Naive thymus-derived CD8-positive, alpha-beta T cell (primary cell): ENCODE measurements at regions not wholly inside any gene's neighbourhood (a gene's known extent, or its start where the extent isn't known, plus 50 kb on each side); places are given as distances from the start of the nearest gene placed in this dataset.

Source experiments
- ATAC-seq, 2 donors: fragments of 150-1000 bp; cut with Tn5 transposase in 1 of 2; sonication (Bioruptor Pico), chemical (Tn5 transposase) in 1 of 2; 1 replicate in 1 of 2; 2 replicates in 1 of 2; pipeline ENCODE4 v1.10.0; 2021; ENCODE audit warnings: mild to moderate bottlenecking in 2 of 2, moderate library complexity in 2 of 2
- POLR2A ChIA-PET: fragments of 350-600 bp; sonication (Branson Sonifier 250); formaldehyde crosslinking; loops from one replicate; lab custom pipeline; 2021; ENCODE audit warnings: antibody characterized with exemption; lab: Charles Lee
- DNase-seq, 10 donors: peaks; one replicate each; pipeline versions ENCODE4 v3.0.0 to v3.0.0-alpha.2; 2020 to 2022
- H3K27ac Mint-ChIP-seq, 10 donors: one replicate each; pipeline ENCODE4 v1.8.0; 2020 to 2022; ENCODE audit warnings: mild to moderate bottlenecking in 10 of 10, mixed read lengths in 10 of 10, moderate library complexity in 4 of 10, inconsistent platforms in 1 of 10
- H3K27me3 Mint-ChIP-seq, 5 donors: one replicate each; pipeline ENCODE4 v1.8.0; 2021 to 2022; ENCODE audit warnings: mixed read lengths in 5 of 5
- H3K36me3 Mint-ChIP-seq, 3 donors: one replicate each; pipeline ENCODE4 v1.8.0; 2020 to 2022; ENCODE audit warnings: mixed read lengths in 3 of 3, mild to moderate bottlenecking in 2 of 3, inconsistent platforms in 1 of 3
- H3K4me1 Mint-ChIP-seq, 4 donors: one replicate each; pipeline ENCODE4 v1.8.0; 2021 to 2022; ENCODE audit warnings: mixed read lengths in 4 of 4
- H3K4me3 Mint-ChIP-seq, 10 donors: one replicate each; pipeline ENCODE4 v1.8.0; 2020 to 2022; ENCODE audit warnings: mild to moderate bottlenecking in 10 of 10, mixed read lengths in 10 of 10, moderate library complexity in 6 of 10, inconsistent platforms in 1 of 10
- H3K9me3 Mint-ChIP-seq, 9 donors: one replicate each; pipeline ENCODE4 v1.8.0; 2020 to 2022; ENCODE audit warnings: mixed read lengths in 9 of 9, mild to moderate bottlenecking in 3 of 9, inconsistent platforms in 1 of 9, moderate library complexity in 1 of 9

DNA sequence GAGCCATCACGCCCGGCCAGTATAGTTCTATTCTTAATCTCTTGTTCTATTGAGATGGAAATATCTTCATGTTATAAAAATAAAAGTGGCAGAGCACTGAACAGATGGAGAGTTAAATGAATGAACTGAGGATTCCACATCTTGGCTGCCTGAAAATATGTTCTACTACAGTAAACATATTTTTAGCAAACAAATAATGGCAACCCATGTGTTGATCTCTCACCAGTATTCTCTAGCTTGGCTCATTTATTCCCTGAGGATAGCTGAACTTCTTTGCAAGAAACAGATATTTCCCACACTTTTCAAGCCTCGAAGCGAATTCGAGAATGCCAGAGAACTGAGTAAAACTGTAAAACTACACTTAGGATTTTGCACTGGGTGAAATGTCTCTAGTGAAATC, 58.9 kb downstream of the DIRAS3 start:
- ATAC-seq = no peak
- no peak overlapping the region for H3K27ac Mint-ChIP-seq

DNA sequence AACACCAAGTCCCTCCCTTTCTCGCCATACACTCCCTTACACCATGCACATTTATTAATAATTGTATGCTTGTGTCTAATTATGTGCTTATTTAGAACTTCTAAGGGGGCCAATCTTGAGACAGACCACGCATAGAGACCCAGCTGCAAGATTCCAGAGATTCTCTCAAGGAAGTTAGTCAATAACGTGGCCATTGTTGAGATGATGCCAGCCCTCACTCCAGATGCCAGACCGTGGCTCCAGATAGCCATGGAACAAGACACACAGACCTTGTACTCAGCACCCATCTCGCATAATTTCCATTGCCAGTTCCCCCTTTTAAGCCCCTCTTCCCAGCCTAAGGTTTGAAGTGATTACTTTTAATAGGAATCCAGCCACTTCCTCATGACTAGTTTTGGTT, 62.4 kb downstream of the DIRAS3 start:
- Mint-ChIP-seq H3K36me3 (no peaks in the 10 kb centered on the region), H3K27me3 (peaks cover 0 to 18% (median 3%) of the 10 kb centered on the region in 5 donors), H3K9me3 (peaks cover 0 to 7% (median 4%) of the 10 kb centered on the region in 9 donors), H3K4me3 (no peak overlapping the region), H3K27ac (no peak overlapping the region), H3K4me1 (no peaks in the 10 kb centered on the region)
- DNase-seq (no peak), ATAC-seq (no peak)
- POLR2A ChIA-PET = no interaction called here

More for the DNA sequence above, 58.9 kb downstream of the DIRAS3 start:
- Mint-ChIP-seq H3K4me1 (no peaks in the 10 kb centered on the region), H3K9me3 (peaks cover 0 to 22% (median 6%) of the 10 kb centered on the region in 9 donors), H3K36me3 (no peaks in the 10 kb centered on the region), H3K4me3 (no peak overlapping the region), H3K27me3 (peaks cover 0 to 15% (median 3%) of the 10 kb centered on the region in 5 donors)
- DNase-seq = no peak
- POLR2A ChIA-PET = no interaction called here

DNA sequence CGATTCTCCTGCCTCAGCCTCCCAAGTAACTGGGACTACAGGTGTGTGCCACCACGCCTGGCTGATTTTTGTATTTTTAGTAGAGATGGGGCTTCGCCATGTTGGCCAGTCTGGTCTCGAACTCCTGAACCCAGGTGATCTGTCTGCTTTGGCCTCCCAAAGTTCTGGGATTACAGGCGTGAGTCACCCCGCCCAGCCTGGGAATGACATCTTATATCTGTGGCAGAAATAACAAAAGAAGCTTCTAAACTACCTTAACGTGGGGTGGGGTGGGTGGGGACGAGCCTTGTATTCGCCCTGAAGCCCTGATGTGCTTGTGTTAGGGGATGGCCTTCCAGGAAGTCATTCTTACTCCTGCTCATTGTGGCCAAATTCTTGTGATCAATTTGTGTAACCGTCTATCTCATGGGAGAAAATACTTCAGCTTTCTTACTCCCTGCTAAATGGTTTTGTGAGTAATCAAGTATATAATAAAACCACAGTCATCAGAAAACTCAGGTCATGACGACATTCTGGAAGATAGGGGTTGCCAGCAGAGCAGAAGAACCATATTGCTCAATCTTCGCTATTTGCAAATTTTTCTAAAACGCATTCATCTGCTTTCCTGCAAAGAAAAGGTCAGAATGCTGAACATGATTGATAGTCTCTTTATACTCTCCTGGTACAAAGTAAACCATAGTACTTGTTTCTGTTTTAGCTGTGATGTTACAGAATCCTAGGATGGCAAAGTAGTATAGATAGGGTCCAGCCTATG, 63.2 kb downstream of the DIRAS3 start:
- H3K27me3 Mint-ChIP-seq = peaks cover 2 to 21% (median 8%) of the 10 kb centered on the region in 5 donors
- ATAC-seq (no peak), DNase-seq (no peak)
- H3K4me1 Mint-ChIP-seq = no peaks in the 10 kb centered on the region
- POLR2A ChIA-PET = no interaction called here
- no peak overlapping the region for H3K4me3 Mint-ChIP-seq
- no peak overlapping the region for H3K27ac Mint-ChIP-seq
- no peaks in the 10 kb centered on the region for H3K36me3 Mint-ChIP-seq
- H3K9me3 Mint-ChIP-seq = peaks cover 0 to 3% (median 0%) of the 10 kb centered on the region in 9 donors

DNA sequence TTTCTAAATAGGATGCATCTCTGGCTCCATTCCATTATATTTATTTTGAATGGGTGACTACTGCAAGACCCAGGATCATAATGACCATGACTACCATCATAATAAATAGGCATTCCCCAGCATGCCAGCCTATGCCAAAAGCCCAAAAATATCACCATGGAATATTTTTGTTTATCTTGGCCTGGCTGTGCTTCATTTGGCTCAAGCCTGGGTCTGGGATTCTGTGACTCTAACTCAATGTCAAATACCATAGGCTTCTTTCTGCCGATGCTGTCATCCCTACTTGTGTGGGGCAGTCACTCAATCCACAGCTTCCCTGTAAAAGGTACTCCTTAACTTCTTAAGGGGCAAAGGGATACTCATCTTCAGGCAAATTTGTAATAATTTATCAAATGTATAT, 66.6 kb downstream of the DIRAS3 start:
- POLR2A ChIA-PET = no interaction called here
- DNase-seq (no peak), ATAC-seq (no peak)
- no peak overlapping the region for H3K27ac Mint-ChIP-seq
- no peaks in the 10 kb centered on the region for H3K9me3 Mint-ChIP-seq
- H3K27me3 Mint-ChIP-seq = peaks cover 2 to 22% (median 8%) of the 10 kb centered on the region in 5 donors
- no peak overlapping the region for H3K4me3 Mint-ChIP-seq
- no peaks in the 10 kb centered on the region for H3K36me3 Mint-ChIP-seq
- H3K4me1 Mint-ChIP-seq = no peaks in the 10 kb centered on the region

DNA sequence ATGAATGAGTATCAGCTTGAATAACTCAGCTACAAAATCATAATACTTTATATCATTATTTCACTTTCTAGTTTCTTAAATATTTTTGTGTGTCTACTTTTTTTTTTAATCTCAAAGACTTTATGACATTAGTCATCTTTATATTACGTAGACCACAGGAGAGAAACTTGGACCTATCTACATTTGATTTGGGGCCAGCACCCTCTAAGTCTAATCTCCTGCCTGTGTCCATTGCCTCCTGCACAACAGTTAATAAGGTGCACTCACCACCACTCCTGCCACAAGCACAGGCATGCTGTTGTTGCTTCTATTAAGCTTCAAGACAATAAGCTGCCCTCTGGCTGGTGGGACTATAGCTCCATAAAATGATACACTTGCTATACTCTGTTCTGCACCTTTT, 70.4 kb downstream of the DIRAS3 start:
- ATAC-seq = no peak

DNA sequence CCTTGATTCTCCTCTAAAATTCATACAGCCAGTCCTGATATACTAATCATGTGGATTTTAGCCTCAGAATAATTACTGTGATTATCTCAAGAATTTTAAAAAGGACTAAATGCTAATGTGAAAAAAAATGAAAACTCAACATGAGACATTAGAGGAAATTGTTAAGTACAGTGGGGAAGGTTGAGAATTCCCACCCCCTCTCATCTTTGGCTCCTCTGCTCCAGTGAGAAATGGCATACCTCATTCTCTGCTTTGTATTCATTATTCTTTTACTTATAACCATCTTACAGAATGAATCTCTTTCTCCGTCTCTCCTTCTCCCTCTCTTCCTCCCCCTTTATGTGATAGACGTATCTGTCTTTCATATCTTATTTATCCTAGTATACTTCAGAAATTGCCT, 70.9 kb downstream of the DIRAS3 start:
- H3K9me3 Mint-ChIP-seq = no peaks in the 10 kb centered on the region
- no peak overlapping the region for H3K4me3 Mint-ChIP-seq
- H3K27me3 Mint-ChIP-seq = peaks cover 0 to 25% (median 6%) of the 10 kb centered on the region in 5 donors
- no peaks in the 10 kb centered on the region for H3K4me1 Mint-ChIP-seq
- DNase-seq (no peak), ATAC-seq (no peak)
- H3K36me3 Mint-ChIP-seq = no peaks in the 10 kb centered on the region
- no peak overlapping the region for H3K27ac Mint-ChIP-seq
- POLR2A ChIA-PET = no interaction called here

More for the DNA sequence above, 70.4 kb downstream of the DIRAS3 start:
- Mint-ChIP-seq H3K27ac (no peak overlapping the region), H3K36me3 (no peaks in the 10 kb centered on the region), H3K4me3 (no peak overlapping the region), H3K27me3 (peaks cover 0 to 25% (median 6%) of the 10 kb centered on the region in 5 donors), H3K4me1 (no peaks in the 10 kb centered on the region), H3K9me3 (no peaks in the 10 kb centered on the region)
- POLR2A ChIA-PET = no interaction called here
- DNase-seq = no peak

DNA sequence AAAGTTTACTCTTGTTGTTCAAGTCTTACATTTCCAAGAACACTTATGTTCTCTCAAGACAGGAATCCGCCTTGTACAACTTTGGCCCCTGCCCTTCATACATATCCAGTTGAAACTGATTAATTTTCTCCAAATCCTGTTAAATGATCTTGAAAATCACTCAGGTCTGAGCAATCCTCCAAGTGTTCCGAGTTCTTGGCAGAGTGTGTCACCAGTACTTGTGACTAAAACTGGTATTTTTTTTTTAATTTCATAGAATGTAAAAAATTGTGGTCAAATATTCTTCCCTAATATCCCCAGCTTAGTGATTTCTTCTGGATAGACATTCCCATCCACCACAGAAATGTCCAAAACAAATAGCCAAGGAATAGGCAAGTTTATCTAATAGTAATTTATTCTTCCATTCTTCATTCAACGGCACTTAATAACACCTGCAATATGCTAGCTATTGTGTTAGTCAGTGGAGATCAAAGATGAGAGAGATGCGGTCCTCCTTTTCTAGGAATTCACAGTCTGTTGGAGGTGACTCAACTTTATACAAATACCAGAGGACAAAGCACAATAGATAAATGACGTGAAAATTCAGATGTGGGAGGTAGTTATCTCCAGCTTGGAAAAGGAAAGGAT, 71.4 kb downstream of the DIRAS3 start:
- H3K4me1 Mint-ChIP-seq = no peaks in the 10 kb centered on the region
- ATAC-seq = no peak
- no peak for DNase-seq
- H3K4me3 Mint-ChIP-seq = no peak overlapping the region
- H3K27me3 Mint-ChIP-seq = peaks cover 0 to 25% (median 9%) of the 10 kb centered on the region in 5 donors
- H3K9me3 Mint-ChIP-seq = peaks cover 0 to 3% (median 0%) of the 10 kb centered on the region in 9 donors
- no peak overlapping the region for H3K27ac Mint-ChIP-seq
- peaks cover 0 to 3% (median 0%) of the 10 kb centered on the region in 3 donors for H3K36me3 Mint-ChIP-seq
- POLR2A ChIA-PET = no interaction called here

DNA sequence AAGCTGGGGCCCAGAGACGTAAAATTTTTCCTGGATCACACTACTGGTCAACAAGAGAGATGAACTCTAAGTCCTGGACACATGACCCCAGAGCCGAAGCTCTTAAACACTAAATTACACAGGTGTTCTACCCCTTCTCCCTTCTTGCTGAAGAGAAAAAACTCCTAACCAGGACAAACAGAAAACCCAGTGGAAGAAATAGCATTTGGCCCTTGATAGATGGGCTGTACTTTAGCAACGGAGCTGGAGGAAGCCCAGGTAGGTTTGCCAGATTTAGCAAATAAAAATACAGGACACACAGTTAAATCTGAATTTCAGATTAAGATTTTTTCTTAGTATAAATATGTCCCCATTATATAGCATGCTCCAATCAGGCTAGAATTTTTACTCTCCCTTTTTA, 72.7 kb downstream of the DIRAS3 start:
- POLR2A ChIA-PET = no interaction called here
- Mint-ChIP-seq H3K4me3 (no peak overlapping the region), H3K36me3 (peaks cover 0 to 4% (median 0%) of the 10 kb centered on the region in 3 donors), H3K27me3 (peaks cover 0 to 24% (median 10%) of the 10 kb centered on the region in 5 donors), H3K9me3 (peaks cover 0 to 7% (median 4%) of the 10 kb centered on the region in 9 donors), H3K4me1 (no peaks in the 10 kb centered on the region), H3K27ac (no peak overlapping the region)
- DNase-seq (no peak), ATAC-seq (no peak)

DNA sequence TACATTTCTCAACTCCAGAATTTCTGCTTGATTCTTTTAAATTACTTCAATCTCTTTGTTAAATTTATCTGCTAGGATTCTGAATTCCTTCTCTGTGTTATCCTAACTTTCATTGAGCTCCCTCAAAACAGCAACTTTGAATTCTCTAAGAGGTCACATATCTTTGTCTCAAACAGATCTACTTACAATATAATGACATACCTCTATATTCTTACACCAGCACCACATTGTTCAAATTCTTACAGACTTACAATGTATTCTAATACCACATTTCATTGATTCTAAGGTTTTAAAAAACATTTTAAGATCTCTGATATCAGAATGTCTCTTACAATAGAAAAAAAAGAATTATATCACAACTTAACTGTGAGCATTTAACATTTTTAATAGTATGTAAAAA, 77.4 kb downstream of the DIRAS3 start:
- Mint-ChIP-seq H3K4me3 (no peak overlapping the region), H3K9me3 (peaks cover 0 to 20% (median 15%) of the 10 kb centered on the region in 9 donors), H3K4me1 (no peaks in the 10 kb centered on the region), H3K27ac (no peak overlapping the region), H3K36me3 (peaks cover 0 to 4% (median 0%) of the 10 kb centered on the region in 3 donors), H3K27me3 (peaks cover 0 to 15% (median 1%) of the 10 kb centered on the region in 5 donors)
- ATAC-seq (no peak), DNase-seq (no peak)
- POLR2A ChIA-PET = no interaction called here

DNA sequence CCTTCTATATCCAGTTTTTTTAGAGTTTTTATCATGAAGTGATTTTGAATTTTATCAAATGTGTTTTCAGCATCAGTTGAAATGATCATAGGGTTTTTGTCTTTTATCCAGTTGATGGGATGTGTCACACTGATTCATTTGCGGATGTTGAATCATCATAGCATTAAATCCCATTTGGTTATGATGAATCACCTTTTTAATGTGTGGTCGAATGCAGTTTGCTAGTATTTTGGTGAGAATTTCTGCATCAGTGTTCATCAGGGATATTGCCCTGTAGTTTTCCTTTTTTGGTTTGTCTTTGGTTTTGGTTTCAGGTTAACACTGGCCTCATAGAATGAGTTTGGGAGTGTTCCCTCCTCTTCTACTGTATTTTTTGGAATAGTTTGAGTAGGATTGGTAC, 80.3 kb downstream of the DIRAS3 start:
- DNase-seq = no peak
- Mint-ChIP-seq H3K27ac (no peak overlapping the region), H3K27me3 (peaks cover 0 to 4% (median 0%) of the 10 kb centered on the region in 5 donors), H3K4me3 (no peak overlapping the region), H3K9me3 (peaks cover 2 to 20% (median 16%) of the 10 kb centered on the region in 9 donors), H3K36me3 (peaks cover 0 to 4% (median 0%) of the 10 kb centered on the region in 3 donors), H3K4me1 (no peaks in the 10 kb centered on the region)
- no peak for ATAC-seq
- POLR2A ChIA-PET = no interaction called here

DNA sequence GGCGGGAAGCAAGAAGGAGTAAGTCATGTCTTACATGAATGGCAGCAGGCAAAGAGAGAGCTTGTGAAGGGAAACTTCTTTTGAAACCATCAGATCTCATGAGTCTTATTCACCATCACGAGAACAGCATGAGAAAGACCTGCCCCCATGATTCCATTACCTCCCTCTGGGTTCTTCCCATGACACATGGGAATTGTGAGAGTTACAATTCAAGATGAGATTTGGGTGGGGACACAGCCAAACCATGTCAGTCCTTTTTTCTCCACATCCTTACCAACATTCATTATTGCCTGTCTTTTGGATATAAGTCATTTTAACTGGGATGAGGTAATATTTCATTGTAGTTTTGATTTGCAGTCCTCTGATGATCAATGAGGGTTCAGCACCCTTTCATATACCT, 81.0 kb downstream of the DIRAS3 start:
- Mint-ChIP-seq H3K27me3 (peaks cover 0 to 4% (median 0%) of the 10 kb centered on the region in 5 donors), H3K36me3 (peaks cover 0 to 4% (median 0%) of the 10 kb centered on the region in 3 donors)
- POLR2A ChIA-PET = no interaction called here

DNA sequence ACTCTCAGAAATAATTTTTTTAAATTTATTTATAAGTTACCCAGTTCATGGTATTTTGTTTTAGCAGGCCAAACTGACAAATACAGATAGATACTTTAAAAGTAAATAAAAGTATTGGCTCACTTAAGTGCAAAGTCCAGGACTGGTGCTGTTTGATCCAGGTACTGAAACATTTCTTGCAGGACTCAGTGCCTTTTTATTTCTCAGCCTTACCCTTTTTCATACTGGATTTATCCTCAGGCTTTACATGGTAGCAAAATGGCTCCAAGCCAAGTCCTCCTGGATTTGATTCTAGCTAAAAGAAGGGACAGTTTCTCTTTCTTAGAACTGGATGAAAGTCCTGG, 83.8 kb downstream of the DIRAS3 start:
- ATAC-seq = no peak
- POLR2A ChIA-PET = no interaction called here

More for the DNA sequence above, 81.0 kb downstream of the DIRAS3 start:
- Mint-ChIP-seq H3K4me1 (no peaks in the 10 kb centered on the region), H3K27ac (no peak overlapping the region), H3K4me3 (no peak overlapping the region), H3K9me3 (peaks cover 3 to 24% (median 19%) of the 10 kb centered on the region in 9 donors)
- ATAC-seq = no peak
- no peak for DNase-seq

DNA sequence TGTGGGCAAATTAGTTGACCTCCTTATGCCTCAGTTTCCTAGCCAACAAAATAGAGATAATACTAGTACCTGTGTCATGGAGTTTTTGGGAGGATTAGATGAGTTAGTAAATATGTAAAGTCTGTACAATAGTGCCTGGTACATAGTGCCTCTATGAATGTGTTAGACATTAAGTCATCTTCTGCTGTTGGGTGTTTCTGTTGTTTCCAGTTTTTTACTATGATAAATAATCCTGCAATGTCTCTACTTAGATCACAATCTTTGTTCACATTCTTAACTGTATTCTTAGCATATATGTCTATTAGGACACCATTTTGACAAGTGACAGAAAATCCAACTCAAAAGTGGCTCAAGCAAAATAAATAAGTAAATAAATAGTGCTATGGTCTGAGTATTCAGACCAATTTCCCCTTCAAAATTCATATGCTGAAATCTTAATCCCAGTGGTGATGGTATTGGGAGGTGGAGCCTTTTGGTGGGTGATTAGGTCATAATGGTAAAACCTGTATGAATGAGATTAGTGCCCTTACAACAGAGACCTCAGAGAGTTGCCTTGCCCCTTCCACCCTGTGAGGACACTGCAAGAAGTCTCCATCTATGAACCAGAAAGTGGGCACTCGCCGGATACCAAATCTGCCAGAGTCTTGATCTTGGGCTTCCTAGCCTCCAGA, 84.3 kb downstream of the DIRAS3 start:
- H3K4me1 Mint-ChIP-seq = no peaks in the 10 kb centered on the region
- POLR2A ChIA-PET = no interaction called here
- no peak overlapping the region for H3K4me3 Mint-ChIP-seq
- peaks cover 0 to 12% (median 0%) of the 10 kb centered on the region in 3 donors for H3K36me3 Mint-ChIP-seq
- no peaks in the 10 kb centered on the region for H3K27me3 Mint-ChIP-seq
- no peak overlapping the region for H3K27ac Mint-ChIP-seq
- peaks cover 10 to 39% (median 28%) of the 10 kb centered on the region in 9 donors for H3K9me3 Mint-ChIP-seq
- ATAC-seq = no peak
- no peak for DNase-seq

More for the DNA sequence above, 83.8 kb downstream of the DIRAS3 start:
- Mint-ChIP-seq H3K27ac (no peak overlapping the region), H3K4me3 (no peak overlapping the region), H3K36me3 (peaks cover 0 to 12% (median 0%) of the 10 kb centered on the region in 3 donors), H3K9me3 (peaks cover 10 to 39% (median 29%) of the 10 kb centered on the region in 9 donors), H3K4me1 (no peaks in the 10 kb centered on the region), H3K27me3 (no peaks in the 10 kb centered on the region)
- DNase-seq = no peak
